ENCODE measurements at regions not wholly inside any gene's neighbourhood (a gene's known extent, or its start where the extent isn't known, plus 50 kb on each side); places are given as distances from the start of the nearest gene placed in this dataset.
A peak's percentile ranks its signal among the peaks of the same experiment; 100 is the strongest.
"Not testable (repeated sequence)": the region's sequence is repeated elsewhere in the genome, so short reads cannot be mapped to it uniquely, and the experiment has no call there.

- no peak for TF ChIP-seq CTCF (IDR thresholded peaks at IDR 0.05; ENCODE audit: unreplicated experiment)
- Mint-ChIP-seq H3K9me3 (ENCODE audit: low read depth, unreplicated experiment) (peaks cover 8% of the 10 kb centered on the region), H3K36me3 (ENCODE audit: insufficient read depth, unreplicated experiment) (no peaks in the 10 kb centered on the region), H3K4me1 (ENCODE audit: low read depth, unreplicated experiment) (no peaks in the 10 kb centered on the region), H3K27me3 (ENCODE audit: unreplicated experiment) (no peaks in the 10 kb centered on the region), H3K4me3 (ENCODE audit: low read depth, unreplicated experiment) (no peak overlapping the region), H3K27ac (ENCODE audit: unreplicated experiment) (no peak overlapping the region)
- intact Hi-C loops (cut with micrococcal nuclease; ENCODE audit: unreplicated experiment), result no loop called here
- no peak for DNase-seq
- BruUV-seq (replicated peaks), result no TSS peak
- CTCF ChIA-PET, result interaction anchor here (2.0 kb wide), 1 partner anchor 159 kb away, joined by 4 read pairs; no protein-coding TSS in a partner anchor
Measured at GRCh38 chr5:117614408-117614807, 1039.8 kb upstream of the SEMA6A start.

GRCh38 chr5:117604845-117605244, 1030.2 kb upstream of the SEMA6A start:
- no peaks in the 10 kb centered on the region for H3K27me3 Mint-ChIP-seq (ENCODE audit: unreplicated experiment)
- peaks cover 2% of the 10 kb centered on the region for H3K9me3 Mint-ChIP-seq (ENCODE audit: low read depth, unreplicated experiment)
- no peak overlapping the region for H3K4me3 Mint-ChIP-seq (ENCODE audit: low read depth, unreplicated experiment)
- no peaks in the 10 kb centered on the region for H3K36me3 Mint-ChIP-seq (ENCODE audit: insufficient read depth, unreplicated experiment)
- no TSS peak for BruUV-seq (replicated peaks)
- CTCF ChIA-PET, result no interaction called here
- H3K4me1 Mint-ChIP-seq (ENCODE audit: low read depth, unreplicated experiment), result no peaks in the 10 kb centered on the region
- no peak for DNase-seq
- intact Hi-C loops (cut with micrococcal nuclease; ENCODE audit: unreplicated experiment), result no loop called here
- TF ChIP-seq CTCF (IDR thresholded peaks at IDR 0.05; ENCODE audit: unreplicated experiment), result no peak
- no peak overlapping the region for H3K27ac Mint-ChIP-seq (ENCODE audit: unreplicated experiment)

GRCh38 chr5:117599811-117600210, 1025.2 kb upstream of the SEMA6A start:
- H3K27me3 Mint-ChIP-seq (ENCODE audit: unreplicated experiment); H3K9me3 Mint-ChIP-seq (ENCODE audit: low read depth, unreplicated experiment); DNase-seq; H3K4me3 Mint-ChIP-seq (ENCODE audit: low read depth, unreplicated experiment); H3K36me3 Mint-ChIP-seq (ENCODE audit: insufficient read depth, unreplicated experiment); H3K4me1 Mint-ChIP-seq (ENCODE audit: low read depth, unreplicated experiment); H3K27ac Mint-ChIP-seq (ENCODE audit: unreplicated experiment); BruUV-seq (replicated peaks); CTCF ChIA-PET: not testable (repeated sequence)
- intact Hi-C loops (cut with micrococcal nuclease; ENCODE audit: unreplicated experiment), result loop anchor here (10.0 kb wide), 3 partner anchors 145 to 1015 kb away; no protein-coding TSS in a partner anchor

GRCh38 chr5:117594166-117594565, 1019.5 kb upstream of the SEMA6A start:
- intact Hi-C loops (cut with micrococcal nuclease; ENCODE audit: unreplicated experiment), result loop anchor here (5.0 to 10.0 kb wide), 4 partner anchors 139 to 1363 kb away; no protein-coding TSS in a partner anchor
- no peaks in the 10 kb centered on the region for H3K27me3 Mint-ChIP-seq (ENCODE audit: unreplicated experiment)
- no TSS peak for BruUV-seq (replicated peaks)
- CTCF ChIA-PET, result no interaction called here
- TF ChIP-seq CTCF (IDR thresholded peaks at IDR 0.05; ENCODE audit: unreplicated experiment), result no peak
- no peak overlapping the region for H3K4me3 Mint-ChIP-seq (ENCODE audit: low read depth, unreplicated experiment)
- no peak for DNase-seq
- H3K9me3 Mint-ChIP-seq (ENCODE audit: low read depth, unreplicated experiment), result peaks cover 2% of the 10 kb centered on the region
- H3K4me1 Mint-ChIP-seq (ENCODE audit: low read depth, unreplicated experiment), result no peaks in the 10 kb centered on the region
- no peaks in the 10 kb centered on the region for H3K36me3 Mint-ChIP-seq (ENCODE audit: insufficient read depth, unreplicated experiment)
- no peak overlapping the region for H3K27ac Mint-ChIP-seq (ENCODE audit: unreplicated experiment)

GRCh38 chr5:117590944-117591343, 1016.3 kb upstream of the SEMA6A start:
- Mint-ChIP-seq H3K36me3 (ENCODE audit: insufficient read depth, unreplicated experiment) (no peaks in the 10 kb centered on the region), H3K27me3 (ENCODE audit: unreplicated experiment) (no peaks in the 10 kb centered on the region), H3K9me3 (ENCODE audit: low read depth, unreplicated experiment) (no peaks in the 10 kb centered on the region), H3K4me1 (ENCODE audit: low read depth, unreplicated experiment) (no peaks in the 10 kb centered on the region), H3K4me3 (ENCODE audit: low read depth, unreplicated experiment) (no peak overlapping the region), H3K27ac (ENCODE audit: unreplicated experiment) (no peak overlapping the region)
- intact Hi-C loops (cut with micrococcal nuclease; ENCODE audit: unreplicated experiment), result loop anchor here (5.0 to 10.0 kb wide), 4 partner anchors 136 to 1366 kb away; no protein-coding TSS in a partner anchor
- DNase-seq, result peak; percentile 17
- CTCF ChIA-PET, result interaction anchor here (0.8 to 1.5 kb wide), 2 partner anchors 136 to 1365 kb away, joined by 3 to 10 read pairs; no protein-coding TSS in a partner anchor
- no TSS peak for BruUV-seq (replicated peaks)
- TF ChIP-seq CTCF (IDR thresholded peaks at IDR 0.05; ENCODE audit: unreplicated experiment), result no peak
